Astrocyte (in vitro differentiated cells and primary cell): ENCODE measurements at regions not wholly inside any gene's neighbourhood (a gene's known extent, or its start where the extent isn't known, plus 50 kb on each side); places are given as distances from the start of the nearest gene placed in this dataset.

Source experiments
- EZH2 ChIP-seq: IDR thresholded peaks from 2 replicates; pipeline ENCODE4 v1.6.1; 2012; ENCODE audit warnings: mild to moderate bottlenecking, low read length, inconsistent platforms; ENCODE audit not compliant: insufficient read depth
- TF ChIP-seq, protein P1 (sequence below): IDR thresholded peaks from 2 replicates; pipeline ENCODE4 v1.5.1; 2011; ENCODE audit warnings: low read depth, mild to moderate bottlenecking, inconsistent platforms, low read length, moderate library complexity; ENCODE audit not compliant: insufficient read depth

DNA sequence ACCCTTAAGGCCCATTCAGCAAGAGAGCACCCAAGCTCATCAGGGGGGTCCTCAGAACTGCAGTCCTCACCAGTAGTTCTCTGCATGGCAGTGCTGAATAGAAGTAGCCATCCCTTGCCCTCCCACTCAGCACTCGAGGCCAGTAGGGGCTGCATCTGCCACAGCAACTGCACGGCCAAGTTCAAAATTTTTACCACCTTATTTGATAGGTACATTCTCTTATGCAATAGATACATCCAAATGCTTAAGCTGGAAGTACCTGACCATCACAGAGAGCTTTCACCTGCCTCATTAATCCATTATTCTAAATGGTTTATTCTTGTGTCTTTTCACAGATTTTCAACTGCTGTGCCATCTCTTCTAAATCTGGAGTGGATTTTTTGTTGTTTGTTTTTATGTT, 1307.4 kb downstream of the SLITRK5 start:
- TF ChIP-seq, protein P1, sequence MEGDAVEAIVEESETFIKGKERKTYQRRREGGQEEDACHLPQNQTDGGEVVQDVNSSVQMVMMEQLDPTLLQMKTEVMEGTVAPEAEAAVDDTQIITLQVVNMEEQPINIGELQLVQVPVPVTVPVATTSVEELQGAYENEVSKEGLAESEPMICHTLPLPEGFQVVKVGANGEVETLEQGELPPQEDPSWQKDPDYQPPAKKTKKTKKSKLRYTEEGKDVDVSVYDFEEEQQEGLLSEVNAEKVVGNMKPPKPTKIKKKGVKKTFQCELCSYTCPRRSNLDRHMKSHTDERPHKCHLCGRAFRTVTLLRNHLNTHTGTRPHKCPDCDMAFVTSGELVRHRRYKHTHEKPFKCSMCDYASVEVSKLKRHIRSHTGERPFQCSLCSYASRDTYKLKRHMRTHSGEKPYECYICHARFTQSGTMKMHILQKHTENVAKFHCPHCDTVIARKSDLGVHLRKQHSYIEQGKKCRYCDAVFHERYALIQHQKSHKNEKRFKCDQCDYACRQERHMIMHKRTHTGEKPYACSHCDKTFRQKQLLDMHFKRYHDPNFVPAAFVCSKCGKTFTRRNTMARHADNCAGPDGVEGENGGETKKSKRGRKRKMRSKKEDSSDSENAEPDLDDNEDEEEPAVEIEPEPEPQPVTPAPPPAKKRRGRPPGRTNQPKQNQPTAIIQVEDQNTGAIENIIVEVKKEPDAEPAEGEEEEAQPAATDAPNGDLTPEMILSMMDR = no peak
- no peak for TF ChIP-seq EZH2
